GM18502 (cell line): ENCODE measurements at regions not wholly inside any gene's neighbourhood (a gene's known extent, or its start where the extent isn't known, plus 50 kb on each side); places are given as distances from the start of the nearest gene placed in this dataset.

Experiments
- ATAC-seq: cut with Tn5 transposase; IDR thresholded peaks from one replicate; pipeline ENCODE4 v1.9.1; 2021; ENCODE audit warnings: mild to moderate bottlenecking; ENCODE audit not compliant: unreplicated experiment, poor library complexity

DNA sequence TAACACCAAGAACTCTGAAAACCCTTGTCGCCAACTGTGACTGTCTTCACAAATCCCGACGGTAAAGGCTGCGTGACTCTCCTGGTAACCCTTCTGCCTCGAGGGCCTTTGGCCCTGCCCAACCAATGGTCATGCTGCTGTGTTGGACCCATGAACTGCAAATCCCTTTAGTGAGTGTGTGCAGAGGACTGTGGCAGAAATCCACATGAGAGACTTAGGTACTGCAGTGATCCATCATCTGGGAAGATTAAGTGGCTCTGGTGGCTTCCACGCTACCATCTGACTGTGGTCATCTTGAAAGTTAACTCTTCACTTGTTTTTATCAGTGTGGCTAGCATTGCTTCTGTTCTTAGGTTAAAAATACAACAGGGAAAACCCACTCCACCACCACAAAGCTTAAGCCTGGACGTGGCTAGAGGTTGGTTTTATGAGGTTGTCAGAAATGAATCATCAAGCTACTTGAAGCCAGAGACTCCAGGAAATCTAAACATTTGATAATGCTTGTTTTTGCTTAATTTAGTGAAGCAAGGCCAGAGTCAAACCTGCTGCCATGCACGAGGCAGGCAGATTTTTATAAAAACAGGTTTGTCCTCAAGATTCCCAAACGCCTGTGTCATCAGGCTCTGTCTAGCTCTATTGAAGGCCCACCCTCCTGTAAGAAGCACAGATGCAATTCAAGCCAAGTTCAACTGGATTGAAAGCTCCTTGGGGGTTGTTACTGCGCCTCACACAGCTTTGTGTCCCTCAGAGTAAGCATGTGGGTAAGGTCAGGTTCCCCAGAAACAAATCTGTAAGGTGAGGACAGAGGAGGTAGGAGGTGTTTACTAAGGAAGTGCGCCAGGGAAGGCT, 52.7 kb upstream of the ERCC6L2 start:
- ATAC-seq: peak; percentile 94

DNA sequence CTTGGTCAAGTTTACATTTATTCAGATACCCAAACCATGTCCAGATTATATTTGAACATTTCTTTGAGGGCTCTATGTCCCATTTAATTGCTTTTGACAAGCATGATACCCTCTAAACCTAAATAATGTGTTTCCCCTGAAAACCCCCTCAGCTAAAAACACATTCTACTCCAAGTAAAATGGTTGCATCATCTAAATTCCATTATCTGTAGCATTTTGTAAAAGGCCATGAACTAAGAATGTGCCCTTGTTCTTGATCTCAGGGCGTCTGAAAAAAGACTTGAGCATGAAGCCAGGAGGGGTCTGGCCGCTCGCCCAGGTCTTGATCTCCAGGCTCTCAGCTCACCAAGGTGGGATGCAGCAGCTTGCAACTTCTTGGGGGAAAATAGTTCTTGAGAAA, 53.5 kb upstream of the ERCC6L2 start:
- ATAC-seq: no peak

GRCh38 chr9:95820074-95820473, 55.4 kb upstream of the ERCC6L2 start:
- no peak for ATAC-seq

DNA sequence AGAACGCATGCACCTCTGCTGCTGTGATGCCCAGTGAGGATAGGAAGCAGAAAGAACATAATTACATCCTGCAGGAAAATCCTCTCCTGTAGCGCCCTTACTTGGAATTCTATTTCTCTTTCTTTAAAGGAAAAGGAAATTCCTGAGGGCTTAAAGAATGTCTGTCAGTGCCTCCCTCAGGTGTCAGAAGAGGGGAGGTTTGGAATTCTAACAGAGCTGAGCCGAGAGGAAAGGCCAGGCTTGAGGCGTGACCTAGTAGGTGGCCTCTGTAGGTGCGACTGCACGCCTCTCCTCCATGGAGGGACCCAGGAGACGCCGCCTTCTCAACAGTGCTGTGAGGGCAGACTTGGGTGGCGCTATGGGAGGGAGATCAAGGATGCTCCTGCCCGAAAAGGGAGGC, 55.9 kb upstream of the ERCC6L2 start:
- no peak for ATAC-seq

DNA sequence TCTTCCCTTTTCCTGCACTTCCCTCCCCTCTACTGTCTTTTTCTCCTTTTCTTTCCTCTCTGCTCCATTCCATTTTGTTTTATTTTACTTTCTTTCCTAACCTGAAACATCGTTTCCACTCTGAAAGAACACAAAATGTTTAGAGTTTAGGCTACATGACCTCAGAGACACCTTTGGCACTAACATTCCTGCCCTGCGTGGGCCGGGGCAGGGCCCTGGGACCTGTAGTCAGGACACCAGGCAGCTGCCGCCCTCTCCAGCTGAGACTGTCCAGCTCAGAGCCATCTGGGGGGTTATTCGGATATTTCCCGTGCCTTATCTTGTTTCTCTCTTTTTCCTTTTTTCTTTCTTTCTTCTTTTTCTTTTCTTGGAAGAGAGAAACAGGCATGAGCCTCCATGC, 58.3 kb upstream of the ERCC6L2 start:
- ATAC-seq: no peak

GRCh38 chr9:95816716-95817115, 58.8 kb upstream of the ERCC6L2 start:
- ATAC-seq: no peak

DNA sequence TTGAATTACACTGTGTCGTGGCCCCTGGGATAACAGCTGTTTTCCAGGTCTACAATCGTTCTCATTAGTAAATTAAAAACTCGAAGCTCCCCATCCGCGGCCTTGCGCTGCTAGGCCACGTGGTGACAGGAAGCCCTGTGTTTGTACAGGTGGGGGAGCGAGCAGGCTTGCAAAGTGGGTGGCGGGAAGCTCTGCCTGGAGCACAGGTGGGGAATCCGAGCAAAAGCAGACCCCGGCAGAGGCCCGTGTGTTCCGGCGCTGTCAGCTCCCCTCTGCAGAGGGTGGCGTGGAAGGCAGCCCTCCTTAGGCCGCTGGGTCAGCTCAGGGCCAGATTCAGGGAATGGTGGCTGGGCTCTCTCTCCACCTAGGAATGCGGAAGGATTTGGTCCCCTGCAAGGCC, 59.5 kb upstream of the ERCC6L2 start:
- ATAC-seq: no peak

DNA sequence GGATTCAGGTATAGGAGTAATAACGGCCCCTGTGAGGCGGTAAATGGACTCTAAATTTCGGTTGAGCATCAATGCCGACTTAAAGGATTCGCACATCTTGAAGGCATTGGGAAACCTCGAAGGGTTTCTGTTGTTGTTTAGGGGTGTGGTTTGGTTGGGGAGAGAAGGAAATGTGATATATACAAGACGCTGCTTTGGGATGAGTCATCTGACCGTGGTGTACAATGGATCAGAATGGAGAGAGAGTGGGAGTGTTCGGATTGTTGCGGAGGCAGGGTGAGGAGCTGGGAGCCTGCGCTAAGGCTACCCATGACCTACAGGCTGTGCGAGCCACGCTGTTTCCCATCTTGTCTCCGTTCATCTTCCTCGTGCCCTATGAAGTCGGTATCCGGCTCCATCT, 60.4 kb upstream of the ERCC6L2 start:
- no peak for ATAC-seq

- no peak for ATAC-seq
Measured at GRCh38 chr9:95813923-95814322, 61.6 kb upstream of the ERCC6L2 start.

GRCh38 chr9:95810814-95811213, 64.7 kb upstream of the ERCC6L2 start:
- ATAC-seq: no peak

DNA sequence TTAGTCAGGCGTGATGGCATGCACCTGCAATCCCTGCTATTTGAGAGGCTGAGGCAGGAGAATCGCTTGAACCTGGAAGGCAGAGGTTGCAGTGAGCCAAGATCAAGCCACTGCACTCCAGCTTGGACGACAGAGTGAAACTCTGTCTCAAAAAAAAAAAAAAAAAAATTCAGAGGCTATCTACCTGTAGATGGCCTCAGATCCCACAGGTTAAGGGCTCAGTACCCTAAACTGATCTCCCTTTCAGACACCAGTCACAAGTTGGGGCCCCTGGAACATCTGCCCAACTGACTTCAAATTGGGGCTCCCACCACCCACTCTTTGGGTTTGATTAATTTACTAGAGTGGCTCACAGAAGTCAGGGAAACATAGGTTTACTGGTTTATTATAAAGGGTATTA, 65.4 kb upstream of the ERCC6L2 start:
- no peak for ATAC-seq

GRCh38 chr9:95809686-95810085, 65.8 kb upstream of the ERCC6L2 start:
- ATAC-seq: no peak

DNA sequence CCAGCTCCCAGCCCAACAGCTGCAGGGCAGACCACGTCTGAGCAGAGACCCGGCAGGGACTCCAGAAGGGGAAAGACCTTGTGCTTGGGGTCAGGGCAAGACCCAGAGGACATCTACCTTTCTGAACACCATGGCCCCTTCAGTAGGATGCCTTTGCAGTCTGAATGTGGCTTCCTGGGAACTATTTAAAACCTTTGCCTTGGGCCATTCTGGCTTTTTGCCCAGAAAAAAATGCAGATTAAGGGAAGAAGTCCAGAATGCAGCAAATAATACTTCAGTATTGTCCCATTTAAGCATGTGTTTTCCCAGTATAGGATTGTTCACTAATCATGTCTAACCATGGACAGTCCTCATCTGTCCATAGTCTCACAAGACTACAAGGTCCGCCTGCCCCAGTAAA, 67.5 kb upstream of the ERCC6L2 start:
- peak; percentile 10 for ATAC-seq

- peak; percentile 46 for ATAC-seq
Measured at GRCh38 chr9:95807326-95807947, 68.1 kb upstream of the ERCC6L2 start.

GRCh38 chr9:95803197-95803596, 72.3 kb upstream of the ERCC6L2 start:
- ATAC-seq: no peak

DNA sequence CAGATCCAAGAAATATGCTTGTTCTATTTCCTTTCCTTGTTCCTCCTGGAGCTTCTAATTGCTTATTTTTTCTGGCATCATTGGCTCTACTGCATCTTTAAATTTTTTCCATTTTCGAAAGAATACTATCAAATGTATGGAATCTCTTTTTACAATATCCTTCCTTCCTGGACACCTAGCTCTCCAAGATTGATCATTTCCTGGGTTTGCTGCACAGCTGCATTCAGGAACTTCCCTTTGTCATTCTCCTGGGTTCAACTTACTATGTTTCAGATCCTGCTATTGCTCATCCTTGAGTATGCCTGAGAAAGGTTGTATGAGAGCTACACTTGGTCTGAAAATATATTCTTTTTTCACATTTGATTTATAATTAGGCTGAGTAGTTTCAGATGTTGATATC, 73.7 kb upstream of the ERCC6L2 start:
- no peak for ATAC-seq

GRCh38 chr9:95796029-95796428, 79.5 kb upstream of the ERCC6L2 start:
- ATAC-seq: no peak

DNA sequence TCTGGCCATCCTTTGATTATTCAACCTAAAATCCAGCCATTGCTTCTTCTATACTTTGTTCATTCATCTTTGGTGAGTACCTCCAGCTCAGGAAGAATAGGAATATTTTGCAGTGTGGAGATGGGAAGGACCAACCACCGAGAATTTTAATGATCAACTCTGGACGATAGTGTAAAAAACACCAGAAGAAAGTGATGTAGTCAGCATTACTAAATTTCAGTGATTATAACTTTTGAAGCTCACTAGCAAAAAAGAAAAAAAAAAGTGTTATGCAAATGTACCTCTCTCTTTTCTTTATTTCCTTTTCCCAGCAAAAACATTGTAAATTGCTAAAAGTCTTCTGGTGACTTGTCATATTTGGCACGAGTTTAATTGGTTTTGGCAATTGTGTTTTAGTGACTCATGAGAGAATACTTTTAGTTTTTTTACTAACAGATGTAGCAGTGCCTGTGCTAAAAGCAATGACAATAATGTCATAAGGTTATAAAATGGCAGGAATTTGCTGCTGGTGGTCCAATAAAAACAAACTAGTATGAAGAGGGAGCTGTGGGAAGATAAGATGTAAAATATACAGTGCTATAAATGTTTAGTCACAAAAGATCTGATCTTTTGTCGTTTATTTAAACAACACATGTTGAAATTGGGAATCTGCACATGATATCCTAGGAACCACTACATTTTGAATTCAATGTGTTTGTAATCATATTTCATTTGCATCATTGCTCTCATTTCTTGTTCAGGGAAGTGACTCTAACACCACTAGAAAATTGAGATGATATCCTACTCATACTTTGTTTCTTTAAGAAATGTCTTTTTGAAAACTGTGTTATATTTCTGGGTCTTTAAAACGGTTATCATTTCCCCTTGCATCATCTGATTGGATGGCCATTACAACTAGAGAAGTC, 81.3 kb upstream of the ERCC6L2 start:
- no peak for ATAC-seq

DNA sequence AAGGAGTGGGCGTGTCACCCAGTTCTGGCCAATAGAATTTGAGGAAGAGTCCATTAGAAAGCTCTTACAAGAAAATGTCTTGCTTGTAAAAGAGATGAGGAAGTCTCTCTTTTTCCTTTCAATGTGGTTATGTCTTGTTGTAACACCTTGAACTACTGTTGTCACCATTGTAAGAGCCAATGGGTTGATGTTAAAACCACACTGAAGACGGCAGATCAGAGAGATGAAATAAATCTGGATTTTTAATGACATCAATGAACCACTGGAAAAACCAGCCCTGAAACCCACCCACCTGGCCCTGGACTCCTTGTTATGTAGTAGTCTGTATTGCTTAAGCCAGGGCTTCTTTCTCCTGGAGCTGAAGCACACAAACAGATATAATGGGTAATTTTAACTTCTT, 83.8 kb upstream of the ERCC6L2 start:
- no peak for ATAC-seq

GRCh38 chr9:95791286-95791685, 84.2 kb upstream of the ERCC6L2 start:
- ATAC-seq: no peak

- no peak for ATAC-seq
Measured at GRCh38 chr9:95788521-95788991, 86.9 kb upstream of the ERCC6L2 start.
